C1 segment of cervical spinal cord (tissue), 14 donors: ENCODE measurements at regions not wholly inside any gene's neighbourhood (a gene's known extent, or its start where the extent isn't known, plus 50 kb on each side); places are given as distances from the start of the nearest gene placed in this dataset.
"Not testable (repeated sequence)": the region's sequence is repeated elsewhere in the genome, so short reads cannot be mapped to it uniquely, and the experiment has no call there.

Experiments used
- DNase-seq, 14 donors: peaks; one replicate each; lab custom pipeline; 2025; lab: John Stamatoyannopoulos, UW

GRCh38 chr16:52104993-52105392, 441.9 kb downstream of the TOX3 start:
- not testable (repeated sequence) for DNase-seq

GRCh38 chr16:52103791-52104190, 443.2 kb downstream of the TOX3 start:
- DNase-seq: no peak

GRCh38 chr16:52101246-52101645, 445.7 kb downstream of the TOX3 start:
- no peak for DNase-seq

DNA sequence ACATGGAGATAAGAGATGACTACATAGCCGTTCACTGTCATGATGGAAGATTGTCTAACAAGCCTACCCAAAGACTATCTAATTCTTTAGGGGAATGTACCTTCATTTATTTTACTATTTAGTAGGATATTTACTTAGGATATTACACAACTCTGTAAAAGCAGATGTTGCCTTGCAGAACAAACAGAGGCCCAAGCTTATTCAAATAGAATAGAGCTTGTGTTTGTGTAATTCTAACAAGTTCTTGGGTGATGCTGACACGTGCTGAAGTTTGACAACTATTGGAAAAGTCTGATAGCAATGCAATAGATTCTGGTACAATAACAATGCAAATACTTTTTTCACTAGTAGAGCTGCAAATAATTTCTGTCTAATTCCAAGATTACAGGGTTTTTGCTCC, 447.6 kb downstream of the TOX3 start:
- DNase-seq: no peak

- no peak for DNase-seq
These were observed 451.5 kb downstream of the TOX3 start for GRCh38 chr16:52095471-52095870.

GRCh38 chr16:52092126-52092525, 454.8 kb downstream of the TOX3 start:
- no peak for DNase-seq

DNA sequence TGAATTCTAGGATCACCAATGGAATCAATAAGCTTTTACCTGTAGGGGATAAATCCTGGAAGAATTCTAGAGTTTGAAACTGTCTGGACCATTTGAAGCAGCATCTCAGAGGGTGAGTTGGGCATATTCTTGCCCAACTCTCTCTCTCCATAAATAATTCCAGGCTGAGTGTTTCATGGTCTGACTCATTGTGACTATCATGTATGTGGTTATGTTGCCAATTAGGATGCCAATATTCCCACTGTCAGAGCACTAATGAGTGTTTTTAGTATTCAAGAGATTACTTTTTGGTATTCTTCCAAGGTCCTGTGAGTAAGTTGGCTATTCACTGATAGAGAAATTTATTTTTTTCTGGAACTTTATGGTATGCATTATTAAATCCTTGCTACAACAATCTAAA, 456.9 kb downstream of the TOX3 start:
- no peak for DNase-seq

- DNase-seq: no peak
These were observed 457.5 kb downstream of the TOX3 start for GRCh38 chr16:52089476-52089875.

- DNase-seq: no peak
These were observed 460.0 kb downstream of the TOX3 start for GRCh38 chr16:52086901-52087300.

GRCh38 chr16:52078716-52079655, 468.0 kb downstream of the TOX3 start:
- DNase-seq: peak in 2 of 14 donors; percentile 1 to 22

DNA sequence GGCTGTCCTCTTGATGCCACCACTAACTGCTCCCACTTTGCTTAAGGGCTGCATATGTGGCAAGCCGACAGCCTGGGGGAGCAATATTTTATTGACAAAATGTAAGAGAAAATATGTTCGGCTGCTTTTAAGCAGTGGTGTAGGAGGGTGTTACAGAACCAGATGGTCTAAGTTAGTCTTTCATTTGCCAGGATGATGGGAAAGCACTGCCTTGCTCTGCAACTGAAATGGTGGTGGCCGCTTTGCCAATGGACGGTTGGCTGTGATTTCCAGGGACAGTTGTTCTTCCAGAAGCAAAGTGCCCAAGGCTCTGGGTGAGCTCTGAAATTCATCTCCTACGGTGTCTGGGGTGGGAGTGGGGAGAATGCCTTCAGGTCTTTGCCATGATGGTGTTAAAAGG, 469.3 kb downstream of the TOX3 start:
- no peak for DNase-seq

DNA sequence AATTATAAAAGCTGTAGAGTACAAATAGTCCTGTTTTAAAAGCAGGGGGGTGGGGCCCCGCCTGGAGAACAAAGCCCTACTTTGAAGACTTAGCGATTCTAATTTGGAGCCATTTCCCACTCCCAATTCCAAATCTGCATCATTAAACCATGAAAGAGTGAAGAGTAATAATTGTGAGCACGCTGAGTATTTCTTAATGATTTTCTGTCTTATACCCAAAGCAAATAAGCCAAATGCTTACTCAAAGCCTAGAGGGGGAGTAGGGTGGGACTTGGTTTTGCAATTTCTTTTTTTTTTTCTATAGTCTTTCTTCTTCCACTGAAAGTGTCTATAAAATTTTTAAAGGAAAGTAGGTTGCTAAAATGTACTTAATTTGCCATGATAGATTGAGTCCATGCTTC, 470.1 kb downstream of the TOX3 start:
- no peak for DNase-seq

DNA sequence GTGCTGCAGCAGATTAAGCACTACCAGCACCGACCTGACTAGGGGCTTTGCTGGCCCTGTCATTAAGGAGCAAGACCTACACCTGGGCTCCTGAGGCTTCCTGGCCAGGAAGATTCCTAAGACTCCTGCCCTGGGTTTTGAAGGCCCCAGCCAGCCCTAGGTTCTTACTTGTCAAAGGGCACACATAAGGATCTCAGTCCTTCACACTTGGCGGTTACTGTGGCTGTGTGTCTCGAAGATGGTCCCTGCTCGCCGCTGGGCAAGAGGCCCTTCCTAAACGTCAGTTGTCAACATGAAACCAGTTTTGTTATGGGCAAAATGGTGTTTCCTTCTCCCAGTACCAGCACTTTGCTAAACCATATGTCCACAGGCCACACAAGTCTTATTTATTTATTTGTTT, 470.6 kb downstream of the TOX3 start:
- DNase-seq: no peak

GRCh38 chr16:52074133-52074532, 472.8 kb downstream of the TOX3 start:
- no peak for DNase-seq

- DNase-seq: no peak
These were observed 473.9 kb downstream of the TOX3 start for GRCh38 chr16:52073024-52073423.

GRCh38 chr16:52071101-52071500, 475.8 kb downstream of the TOX3 start:
- DNase-seq: no peak

DNA sequence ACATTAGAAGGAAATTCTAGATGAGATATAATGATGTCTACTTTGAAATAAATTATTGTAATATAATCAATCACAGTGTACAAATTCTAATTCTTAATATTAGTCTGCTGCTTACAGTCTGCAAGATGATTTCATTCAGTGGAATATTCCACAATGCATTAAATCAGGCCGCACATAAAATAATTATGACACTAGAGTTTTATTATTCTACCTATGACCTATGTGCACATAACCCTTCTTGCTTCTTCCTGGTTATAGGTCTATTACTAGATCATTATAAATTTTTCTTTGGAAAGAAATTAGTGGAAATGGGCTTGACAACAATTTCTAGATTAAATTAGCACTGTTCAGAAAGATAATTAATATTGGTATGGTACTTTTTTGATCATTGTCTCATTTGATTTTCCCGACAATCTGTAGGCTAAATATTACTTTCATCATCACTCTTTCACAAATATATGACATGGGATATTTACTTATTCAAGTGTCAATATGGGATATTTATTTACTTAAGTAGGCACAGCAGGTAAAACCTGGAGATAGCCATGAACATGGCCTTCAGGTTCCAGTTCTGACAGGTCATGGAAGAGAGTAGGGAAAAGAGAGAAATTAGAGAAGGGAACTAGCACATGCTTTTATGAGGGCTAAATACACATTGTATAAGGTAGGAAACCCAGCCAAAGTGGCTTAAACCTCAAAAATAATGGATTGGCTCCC, 476.4 kb downstream of the TOX3 start:
- no peak for DNase-seq

- peak in 3 of 14 donors; percentile 13 to 30 (median 16) for DNase-seq
These were observed 477.1 kb downstream of the TOX3 start for GRCh38 chr16:52069866-52070265.

DNA sequence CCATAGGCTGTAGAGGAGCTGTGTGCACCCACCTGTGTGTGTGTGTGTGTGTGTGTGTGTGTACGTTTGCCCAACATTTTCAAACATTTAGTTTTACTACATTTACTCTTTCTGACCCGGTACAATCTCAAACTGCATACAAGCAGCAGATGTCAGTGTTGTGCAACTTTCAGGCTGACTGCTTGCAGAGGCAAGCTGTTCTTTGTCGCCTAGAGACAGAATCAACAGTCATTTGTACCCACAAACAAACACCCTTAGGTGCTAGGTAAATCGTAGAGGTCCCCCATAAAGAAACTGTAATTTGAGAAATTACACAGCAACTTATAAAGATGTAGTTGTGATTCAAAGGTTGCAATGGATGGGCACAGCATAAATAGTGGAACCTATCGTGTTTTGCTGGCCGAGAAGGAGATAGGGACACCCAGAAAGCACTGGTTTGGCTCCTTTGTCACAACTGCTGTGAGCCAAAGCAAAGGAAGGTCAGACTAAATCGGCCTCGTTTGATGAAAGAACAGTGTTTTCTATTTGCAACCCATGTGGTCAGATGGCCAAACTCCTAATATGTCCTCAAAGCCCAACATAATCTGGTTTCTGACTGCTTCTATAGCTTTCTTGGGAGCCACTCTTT, 478.4 kb downstream of the TOX3 start:
- DNase-seq: peak in 4 of 14 donors; percentile 0 to 30 (median 21)

DNA sequence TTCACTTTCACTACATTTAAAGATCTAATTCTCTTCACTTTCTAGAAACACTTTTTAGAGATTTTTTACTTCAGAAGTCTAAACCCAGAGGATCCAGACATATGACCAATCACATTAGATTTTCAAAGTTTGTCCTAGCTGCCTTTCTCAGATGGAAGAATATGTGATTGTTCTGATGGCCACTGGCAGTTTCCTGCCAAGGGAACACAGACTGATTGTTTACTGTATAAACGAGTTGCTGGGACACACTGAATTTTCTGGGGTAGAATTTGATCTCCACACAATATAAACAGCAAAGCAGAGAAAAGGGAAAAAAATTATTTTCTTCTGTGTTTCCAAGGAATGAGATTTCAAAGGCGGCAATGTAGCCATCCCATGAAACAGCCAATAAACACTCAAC, 480.0 kb downstream of the TOX3 start:
- DNase-seq: peak in 4 of 14 donors; percentile 9 to 68 (median 12)

DNA sequence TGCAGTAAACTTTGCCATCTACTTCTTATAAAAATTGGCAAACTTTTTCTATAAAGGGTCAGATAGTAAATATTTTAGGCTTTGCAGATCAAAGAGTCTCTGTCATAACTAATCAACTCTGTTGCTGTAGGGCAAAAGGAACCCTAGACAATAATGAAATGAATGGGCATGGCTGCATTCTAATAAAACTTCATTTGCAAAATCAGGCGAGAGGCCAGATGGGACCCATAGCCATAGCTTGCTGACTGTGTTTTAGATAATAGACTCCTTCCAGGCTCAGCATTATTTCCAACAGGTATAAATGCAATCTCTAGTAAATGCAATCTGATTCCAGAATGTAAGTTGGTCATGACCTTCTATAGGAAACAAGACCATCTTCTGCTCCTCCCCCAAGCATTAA, 490.7 kb downstream of the TOX3 start:
- DNase-seq: no peak

- no peak for DNase-seq
These were observed 491.6 kb downstream of the TOX3 start for GRCh38 chr16:52055381-52055780.
